Hematopoietic multipotent progenitor cell treated with erythropoietin and hydrocortisone succinate and interleukin-3 and kit ligand, for 8 days (in vitro differentiated cells): ENCODE measurements at regions not wholly inside any gene's neighbourhood (a gene's known extent, or its start where the extent isn't known, plus 50 kb on each side); places are given as distances from the start of the nearest gene placed in this dataset.
"Not testable (repeated sequence)": the region's sequence is repeated elsewhere in the genome, so short reads cannot be mapped to it uniquely, and the experiment has no call there.

Source experiments
- DNase-seq: peaks from one replicate; pipeline ENCODE4 v3.0.0-alpha.2; 2015

DNA sequence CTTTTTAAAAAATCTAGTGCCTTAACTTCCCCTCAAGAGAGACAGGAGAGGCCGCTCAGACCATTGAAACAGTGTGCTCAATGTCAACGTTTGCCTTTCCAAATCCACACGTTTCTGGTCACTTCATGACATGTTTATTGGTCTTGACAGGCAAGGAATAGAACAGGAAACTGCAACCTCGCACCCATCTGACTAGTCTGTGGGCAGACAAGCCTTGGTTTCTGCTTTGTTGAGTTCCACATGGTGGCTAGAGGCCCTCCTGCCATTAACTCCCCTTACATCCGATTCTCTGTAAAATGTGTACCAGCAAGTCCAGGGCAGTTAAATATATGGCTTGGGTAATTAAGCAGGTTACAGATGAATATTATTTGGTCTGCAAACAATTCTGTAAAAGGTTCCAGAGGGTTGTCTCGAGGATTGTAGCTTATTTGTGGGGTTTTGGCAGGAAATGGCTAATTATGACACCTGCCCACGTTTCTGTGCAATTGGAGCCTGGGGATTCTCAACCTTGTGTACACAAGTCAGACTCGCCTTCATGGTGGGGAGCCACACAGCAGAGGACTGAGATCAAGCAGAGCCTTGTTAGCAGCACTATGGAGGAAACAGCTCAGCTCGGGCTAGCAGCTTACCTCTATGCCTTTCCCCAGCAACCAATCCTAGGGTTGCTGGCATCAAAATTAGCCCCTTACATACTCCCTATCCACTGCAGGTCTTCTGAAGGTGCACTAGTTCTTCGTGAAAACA lies 317.5 kb upstream of the IGF1R start:
- DNase-seq = no peak

DNA sequence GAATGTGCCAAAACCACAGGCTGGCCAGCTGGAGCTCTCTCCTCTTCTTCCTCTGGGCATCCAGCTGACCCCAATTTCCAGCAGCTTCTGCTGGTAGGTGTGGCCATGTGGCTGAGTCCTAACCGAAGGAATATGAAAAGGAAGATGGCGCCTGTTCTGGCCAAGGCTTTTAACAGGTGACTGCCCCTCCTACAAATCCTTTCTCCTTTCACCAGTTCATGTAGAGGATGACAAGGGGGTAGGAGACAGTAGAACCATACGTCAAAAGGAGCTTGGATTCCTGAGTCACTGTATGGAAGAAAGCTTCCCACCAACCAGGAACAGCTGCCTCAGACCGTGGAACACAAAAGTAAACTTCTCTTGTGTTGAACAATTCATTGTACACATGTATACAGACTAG lies 316.7 kb upstream of the IGF1R start:
- DNase-seq = no peak

- no peak for DNase-seq
Measured at GRCh38 chr15:98333251-98333650, 315.1 kb upstream of the IGF1R start.

DNA sequence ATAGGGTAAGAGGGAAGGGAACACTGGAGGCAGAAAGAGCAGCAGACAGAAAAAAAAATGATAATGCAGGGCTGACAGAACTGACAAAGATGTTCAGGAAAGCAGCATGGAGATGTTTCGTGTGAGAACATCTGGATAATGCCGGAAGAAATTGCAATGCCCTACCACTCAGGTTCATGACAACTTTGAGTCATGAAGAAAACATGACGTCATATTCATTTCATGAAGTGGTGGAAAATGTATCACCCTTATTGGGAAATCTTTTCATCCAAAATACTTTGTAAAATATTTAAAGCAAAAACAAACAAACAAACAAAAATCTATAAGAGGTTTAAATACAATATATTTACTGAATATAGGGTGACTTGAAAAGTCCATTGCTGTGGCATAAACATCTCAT lies 305.4 kb upstream of the IGF1R start:
- DNase-seq = no peak

- DNase-seq = no peak
Measured at GRCh38 chr15:98344591-98344990, 303.7 kb upstream of the IGF1R start.

- DNase-seq = no peak
Measured at GRCh38 chr15:98347001-98347400, 301.3 kb upstream of the IGF1R start.

GRCh38 chr15:98347866-98348265 lies 300.5 kb upstream of the IGF1R start:
- DNase-seq = no peak

DNA sequence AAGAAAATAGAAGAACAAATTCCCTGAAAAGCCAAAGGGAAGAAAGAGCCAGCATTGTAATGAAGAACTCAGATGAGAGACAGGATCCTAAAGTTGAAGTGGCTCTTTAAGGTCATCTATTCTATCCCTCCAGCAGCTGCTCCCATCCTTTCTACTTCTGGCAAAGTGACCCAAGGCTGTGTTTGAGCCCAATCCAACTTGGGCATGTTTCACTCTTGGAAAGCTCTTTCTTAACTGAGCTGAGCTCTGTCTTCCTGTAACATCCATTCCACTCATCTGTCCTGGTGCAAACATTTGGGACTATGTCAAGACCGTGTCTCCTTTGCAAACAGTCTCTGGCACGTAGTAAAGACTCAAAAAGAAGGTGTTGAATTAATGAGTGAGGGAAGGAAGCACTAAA lies 298.1 kb upstream of the IGF1R start:
- no peak for DNase-seq

- DNase-seq = not testable (repeated sequence)
Measured at GRCh38 chr15:98358274-98358673, 290.1 kb upstream of the IGF1R start.

- no peak for DNase-seq
Measured at GRCh38 chr15:98358971-98359370, 289.4 kb upstream of the IGF1R start.

DNA sequence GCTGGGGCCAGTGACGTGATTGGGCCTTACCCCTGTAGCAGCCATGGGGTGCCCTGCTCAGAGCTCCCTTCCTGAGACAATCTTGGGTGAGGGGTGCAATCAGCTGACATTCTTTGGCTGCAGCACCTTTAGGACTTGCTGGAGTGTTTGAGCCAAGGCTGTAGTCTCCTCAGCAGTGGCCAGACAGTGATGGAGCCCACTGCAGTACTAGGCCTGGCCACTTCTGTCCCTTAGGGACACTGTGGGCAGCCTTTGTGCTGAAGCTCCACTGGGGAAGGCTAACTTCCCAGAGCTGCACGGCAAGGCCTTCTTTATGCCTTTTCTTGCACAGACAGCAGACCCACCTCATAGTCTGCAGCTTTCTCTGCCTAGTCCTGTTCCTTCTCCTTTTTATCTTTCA lies 284.9 kb upstream of the IGF1R start:
- DNase-seq = no peak

GRCh38 chr15:98363955-98364354 lies 284.4 kb upstream of the IGF1R start:
- no peak for DNase-seq

DNA sequence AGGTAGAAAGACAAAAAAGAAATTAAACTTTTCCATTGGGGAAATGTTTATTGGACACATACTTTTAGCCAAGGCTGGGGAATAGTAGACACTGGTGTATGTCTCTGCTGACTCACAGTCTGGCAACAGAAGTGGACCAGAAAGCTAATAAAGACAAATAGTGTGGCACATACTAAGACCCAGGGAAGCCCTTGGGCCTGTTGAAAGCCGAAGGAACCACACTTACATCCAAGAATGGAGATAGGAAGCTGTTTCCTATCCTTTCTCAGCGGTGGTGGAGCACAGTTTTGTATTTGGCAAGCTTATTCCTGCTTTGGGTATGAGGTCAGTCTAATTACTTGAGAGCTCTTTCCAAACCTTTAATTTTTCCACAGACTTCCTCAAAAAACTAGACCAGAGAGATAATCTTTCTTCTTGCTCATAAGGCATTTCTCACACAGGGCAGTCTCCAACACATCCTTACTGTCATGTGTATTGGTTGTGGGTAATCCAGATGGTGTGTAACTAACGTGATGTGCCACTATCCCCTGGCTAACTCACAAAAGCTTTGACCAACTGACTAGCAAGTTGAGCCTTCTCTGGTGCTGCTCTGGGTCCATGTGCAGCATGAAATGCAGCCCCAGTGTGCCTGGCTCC lies 279.1 kb upstream of the IGF1R start:
- DNase-seq = no peak

DNA sequence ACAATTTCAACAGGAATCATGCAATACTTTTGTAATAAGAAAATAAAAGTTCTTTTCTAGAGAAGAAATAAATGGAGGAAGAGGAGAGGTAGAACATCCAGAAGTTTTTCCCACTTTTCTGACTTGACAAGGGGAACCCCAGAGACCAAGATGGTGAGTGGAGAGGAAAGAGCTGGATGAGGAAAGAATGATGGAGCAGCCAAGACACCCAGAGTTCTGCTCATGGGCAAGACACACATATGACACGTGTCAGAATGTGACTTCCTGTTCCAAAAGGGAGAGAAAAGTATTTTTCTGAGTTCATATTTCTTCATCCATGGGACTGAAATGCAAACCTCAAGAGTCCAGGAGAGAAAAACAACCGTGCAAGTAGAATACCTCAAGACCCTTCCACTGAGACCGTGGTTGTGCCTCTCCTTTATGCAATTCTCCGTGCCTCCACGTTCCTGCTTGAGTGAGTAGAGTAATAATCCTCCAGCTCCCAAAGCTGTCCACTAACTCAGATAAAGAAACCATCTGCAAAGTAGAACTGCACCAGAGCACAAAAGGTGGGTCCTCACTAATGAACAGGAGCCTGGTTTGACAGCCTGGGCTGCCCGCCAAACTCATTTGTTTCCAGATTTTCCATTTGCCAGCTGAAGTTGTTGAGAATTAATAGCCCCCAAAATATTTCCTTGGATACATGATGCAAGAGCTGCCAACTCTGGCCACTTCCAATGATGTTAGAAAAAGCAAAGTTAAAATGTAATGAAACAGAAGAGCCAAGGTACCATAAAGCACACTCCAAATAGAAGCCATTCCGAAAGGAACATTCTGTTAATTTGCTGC lies 272.6 kb upstream of the IGF1R start:
- no peak for DNase-seq

DNA sequence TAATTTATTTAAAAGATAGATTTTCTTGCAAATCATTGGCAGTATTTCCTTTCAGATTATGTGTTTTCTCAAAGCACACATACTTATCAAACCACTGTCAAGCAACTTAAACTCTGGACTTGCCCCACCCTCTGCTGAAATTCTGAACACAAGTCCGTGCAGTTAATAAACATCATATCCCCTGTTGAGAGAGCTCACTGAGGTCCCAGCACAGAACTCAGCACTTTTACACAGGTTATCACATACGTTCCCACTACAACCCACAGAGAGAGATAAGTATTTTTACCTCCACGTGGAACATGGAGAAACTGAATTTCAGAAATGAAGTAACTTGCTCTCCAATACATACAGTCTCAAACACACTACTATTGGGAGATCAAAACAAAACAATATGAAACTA lies 267.6 kb upstream of the IGF1R start:
- DNase-seq = no peak

- no peak for DNase-seq
Measured at GRCh38 chr15:98381446-98381845, 266.9 kb upstream of the IGF1R start.

DNA sequence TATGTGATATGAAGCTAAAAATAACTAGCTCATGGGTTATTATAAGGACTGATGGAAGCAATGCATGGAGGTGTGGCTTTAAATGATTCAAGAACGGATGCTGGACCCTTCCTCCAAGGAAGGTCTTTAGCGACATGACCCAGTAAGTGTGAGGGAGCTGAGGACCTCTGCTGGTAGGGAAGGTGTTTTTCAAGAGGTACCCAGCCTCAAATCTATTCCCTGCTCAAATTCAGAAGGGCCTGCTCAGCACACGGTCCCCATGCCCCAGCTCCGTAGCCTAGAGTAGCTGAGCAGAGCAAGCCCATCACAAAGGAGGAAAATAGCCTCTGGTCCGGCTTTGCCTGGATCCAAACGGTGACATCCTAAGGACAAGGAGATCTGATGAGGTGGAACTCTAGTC lies 266.2 kb upstream of the IGF1R start:
- DNase-seq = no peak

DNA sequence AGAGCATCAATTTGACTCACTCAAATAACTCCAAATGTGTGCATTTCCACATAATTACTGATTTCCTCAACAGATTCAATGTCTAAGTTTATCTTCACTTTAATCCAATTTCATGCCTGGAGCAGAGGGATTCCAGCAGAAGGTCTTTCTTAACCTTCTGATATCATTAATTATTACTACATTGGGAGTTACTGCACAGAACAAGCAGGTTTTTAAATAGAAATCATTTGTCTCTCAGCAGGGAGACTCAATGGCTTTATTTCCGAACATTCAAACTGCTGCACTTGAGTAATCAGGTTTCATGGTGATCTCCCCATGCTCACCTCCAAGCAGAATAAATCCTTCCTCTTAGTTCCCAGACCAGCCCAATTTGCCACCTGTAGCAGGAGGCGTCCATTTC lies 264.8 kb upstream of the IGF1R start:
- no peak for DNase-seq

DNA sequence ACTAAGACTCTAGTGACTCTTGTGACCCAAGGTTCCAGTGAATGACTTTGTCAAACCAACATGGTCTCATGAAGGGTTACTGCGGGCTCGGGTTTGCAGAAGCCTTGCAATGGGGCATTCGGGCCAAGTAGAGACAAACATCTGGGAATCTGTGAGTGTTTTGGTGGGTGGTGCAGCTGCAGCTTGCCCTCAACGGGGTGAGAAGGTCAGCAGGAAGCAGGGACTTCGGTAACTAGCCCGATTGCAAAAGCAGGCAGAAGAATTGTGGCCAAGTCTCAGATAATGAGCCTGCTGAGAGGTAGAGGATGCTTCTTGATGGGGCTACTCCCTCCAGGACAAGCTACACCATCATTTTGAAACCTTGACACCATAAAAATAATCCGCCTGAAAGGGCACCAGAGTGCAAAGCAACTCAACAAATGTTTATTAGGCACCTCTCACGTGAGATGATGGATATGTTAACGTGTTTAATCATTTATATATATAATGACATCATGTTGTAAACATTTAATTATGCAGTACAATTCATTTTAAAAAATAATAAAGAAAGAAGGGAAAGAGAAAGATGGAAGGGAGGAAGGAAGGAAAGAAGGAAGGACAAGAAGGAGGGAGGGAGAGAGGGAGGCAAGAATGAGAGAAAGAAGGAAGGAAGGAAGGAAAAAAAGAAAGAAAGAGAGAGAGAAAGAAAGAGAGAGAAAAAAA lies 263.9 kb upstream of the IGF1R start:
- DNase-seq = no peak

DNA sequence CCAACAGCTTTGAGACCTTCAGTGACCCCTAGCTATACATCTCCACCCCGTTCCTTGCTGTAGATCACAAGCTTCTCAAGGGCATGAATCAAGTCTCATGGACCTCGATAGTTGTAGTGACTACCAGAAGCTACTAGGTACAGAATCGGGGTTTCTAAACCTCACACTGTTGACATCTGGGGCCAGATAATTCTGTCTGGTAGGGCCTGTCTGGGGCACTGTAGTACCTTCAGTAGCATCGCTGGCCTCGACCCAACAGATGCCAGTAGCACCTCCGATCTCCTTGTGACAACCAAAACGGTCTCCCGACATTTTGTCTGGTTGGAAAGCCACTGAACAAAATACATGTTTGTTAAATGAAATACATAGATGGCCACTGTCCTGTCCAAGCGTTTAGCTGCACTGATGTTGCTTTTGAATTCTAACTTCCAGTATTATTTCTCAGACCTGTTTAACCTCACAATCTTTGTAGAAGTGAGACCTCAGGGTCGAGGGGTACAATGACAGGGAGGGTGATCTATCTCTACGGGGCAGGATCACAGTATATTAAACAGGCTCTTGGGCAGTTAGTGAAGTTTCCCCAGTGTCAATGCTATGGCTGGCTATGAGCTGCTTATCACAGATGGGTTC lies 262.5 kb upstream of the IGF1R start:
- DNase-seq = no peak

GRCh38 chr15:98386561-98386960 lies 261.8 kb upstream of the IGF1R start:
- DNase-seq = no peak

GRCh38 chr15:98387866-98388265 lies 260.5 kb upstream of the IGF1R start:
- no peak for DNase-seq
